NCI-H2171 treated with DMSO at 0.1 percent for 48 hours (cell line): ENCODE measurements at regions not wholly inside any gene's neighbourhood (a gene's known extent, or its start where the extent isn't known, plus 50 kb on each side); places are given as distances from the start of the nearest gene placed in this dataset.

Experiments
- DNase-seq: peaks from one replicate; lab custom pipeline; 2025; lab: John Stamatoyannopoulos, UW

DNA sequence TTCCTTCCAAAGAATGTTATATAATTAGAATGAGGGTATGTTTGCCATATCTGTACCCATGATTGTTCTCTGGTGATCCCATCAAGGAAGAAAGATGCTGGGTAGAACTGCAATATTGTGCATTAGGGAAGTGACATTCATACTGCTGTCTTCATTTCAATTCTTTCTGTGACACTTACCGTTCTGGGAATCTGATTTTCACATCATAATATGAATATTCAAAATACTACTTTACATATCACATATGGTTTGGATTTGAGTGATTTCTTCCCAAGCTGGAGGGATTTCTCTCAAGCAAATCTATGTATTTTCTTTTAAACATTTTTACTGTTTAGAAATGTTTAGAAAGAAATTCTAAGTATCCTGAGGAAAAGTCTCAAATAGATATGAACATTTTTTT, 168.4 kb upstream of the DDX18 start:
- no peak for DNase-seq

DNA sequence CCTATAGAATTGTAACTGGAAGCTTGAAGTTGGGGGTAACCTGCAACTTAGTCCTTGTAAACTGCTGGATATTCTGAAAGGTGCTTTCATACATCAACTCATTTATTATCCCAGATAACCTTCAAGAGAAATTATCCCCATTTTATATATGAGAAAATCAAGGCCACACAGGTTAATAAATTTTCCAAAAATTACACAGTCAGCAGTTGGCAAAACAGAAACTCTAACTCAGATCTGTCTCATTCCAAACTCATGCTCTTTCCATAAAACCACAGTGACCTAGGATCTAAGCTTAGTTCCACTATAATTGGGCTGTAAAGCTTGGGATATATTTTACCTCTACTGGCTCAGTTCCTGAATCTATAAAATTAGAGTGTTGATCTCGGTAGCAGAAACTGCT, 167.6 kb upstream of the DDX18 start:
- no peak for DNase-seq

- DNase-seq, result no peak
Measured at GRCh38 chr2:117656546-117656945, 157.9 kb upstream of the DDX18 start.

GRCh38 chr2:117661619-117662018, 152.9 kb upstream of the DDX18 start:
- DNase-seq, result no peak

DNA sequence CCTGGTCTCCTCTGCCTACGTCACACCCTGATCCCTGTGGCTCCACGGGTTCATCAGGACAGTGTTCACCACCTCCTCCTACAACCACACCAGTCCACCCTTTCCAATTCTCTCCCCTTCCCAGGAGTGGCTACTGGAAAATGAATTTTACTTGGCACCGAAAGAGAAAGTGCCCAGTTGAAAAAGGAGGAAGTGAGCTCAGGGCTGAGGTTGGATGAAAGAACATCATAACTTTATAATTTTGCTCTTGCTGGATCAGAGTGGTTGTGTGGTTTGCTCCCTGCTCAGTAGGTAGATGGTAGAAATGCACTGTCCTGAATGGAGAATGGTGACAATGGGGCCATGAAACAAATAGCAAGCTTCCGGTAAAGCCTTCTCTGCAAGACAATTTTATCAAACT, 140.3 kb upstream of the DDX18 start:
- DNase-seq, result no peak

DNA sequence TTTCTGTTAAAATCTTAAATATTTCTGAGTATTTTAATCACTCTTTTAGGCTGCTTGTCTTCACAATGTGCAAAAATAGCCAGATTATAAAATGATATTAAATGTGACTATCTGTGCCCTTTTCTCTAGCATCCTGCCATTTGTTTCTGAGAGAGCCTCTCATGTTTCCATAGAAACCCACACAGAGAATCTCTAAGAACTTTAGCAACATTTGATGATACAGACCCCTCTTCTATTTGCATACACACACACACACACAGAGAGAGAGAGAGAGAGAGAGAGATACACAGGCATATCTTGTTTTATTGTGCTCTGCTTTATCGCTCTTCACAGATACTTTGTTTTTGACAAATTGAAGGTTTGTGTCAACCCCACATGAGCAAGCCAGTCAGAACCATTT, 134.5 kb upstream of the DDX18 start:
- DNase-seq, result no peak

DNA sequence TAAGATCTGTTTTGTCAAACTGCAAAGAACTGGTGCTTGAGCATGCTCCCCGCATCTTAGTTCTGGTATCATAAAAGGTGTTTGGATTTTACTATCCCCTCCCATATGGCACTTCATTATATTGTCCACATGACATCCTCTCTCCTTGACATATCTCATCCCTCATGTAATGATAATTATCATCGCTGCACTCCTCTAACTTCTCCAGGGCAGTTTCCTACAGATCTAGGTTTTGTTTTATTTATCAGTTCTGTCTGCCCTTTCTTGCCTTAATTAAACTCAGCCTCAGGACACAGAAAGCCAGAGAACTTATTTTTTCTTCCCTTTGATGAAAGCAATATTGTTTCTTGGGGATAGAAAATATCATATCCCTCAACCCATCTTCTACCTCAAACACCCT, 129.6 kb upstream of the DDX18 start:
- no peak for DNase-seq

- no peak for DNase-seq
Measured at GRCh38 chr2:117686699-117687098, 127.8 kb upstream of the DDX18 start.

DNA sequence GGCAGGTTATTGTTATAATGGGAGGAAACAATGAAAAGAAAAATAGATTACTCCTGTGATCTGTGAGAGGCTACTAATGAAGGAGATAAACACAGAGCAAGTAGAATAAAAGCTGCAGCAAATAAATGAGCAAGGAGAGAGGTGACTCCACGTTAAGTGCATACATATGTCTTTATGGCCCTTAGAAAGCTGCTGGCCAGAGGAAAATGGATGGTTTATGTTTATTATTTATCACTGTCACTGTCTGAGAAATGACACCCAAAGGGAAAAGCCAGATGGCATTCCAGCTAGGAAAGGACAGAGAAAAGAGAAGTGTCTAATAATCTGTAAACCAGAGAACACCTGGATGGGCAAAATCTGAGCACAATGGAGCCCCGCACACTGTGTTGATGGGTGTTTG, 122.9 kb upstream of the DDX18 start:
- no peak for DNase-seq

DNA sequence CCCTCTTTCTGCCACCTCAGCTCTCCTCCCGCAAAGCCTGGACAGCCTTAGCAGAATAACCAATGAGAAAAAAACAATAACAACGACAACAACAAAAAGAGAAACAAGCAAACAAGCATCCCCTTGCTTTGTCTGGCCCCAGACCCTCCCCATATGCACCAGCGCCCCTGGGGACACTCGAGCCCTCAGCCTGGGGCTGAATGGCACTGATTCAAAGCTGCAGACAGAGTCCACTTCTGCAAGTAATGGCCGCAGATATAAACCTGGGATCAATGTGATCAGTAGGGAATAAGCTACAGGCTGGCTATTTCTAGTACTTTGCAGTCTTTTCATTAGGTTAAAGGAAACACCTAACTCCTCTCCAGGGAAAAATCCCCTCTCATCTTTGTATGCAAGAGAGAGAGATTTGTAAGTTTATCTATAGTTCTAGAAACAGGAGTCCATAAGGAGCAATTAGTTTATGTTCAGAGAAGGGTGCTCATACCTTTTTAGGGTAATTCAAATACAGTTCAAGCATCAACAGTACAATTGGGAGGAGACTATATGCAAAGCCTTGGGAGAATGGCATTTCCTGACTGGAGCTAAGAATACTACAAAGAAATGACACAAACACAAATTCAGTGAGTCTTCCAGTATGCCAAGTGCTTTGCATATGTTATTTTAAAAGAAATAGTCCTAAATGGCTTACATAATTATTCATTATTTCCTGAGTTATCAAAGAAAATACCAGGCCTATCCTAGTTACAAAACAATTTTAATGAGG, 122.3 kb upstream of the DDX18 start:
- no peak for DNase-seq

- no peak for DNase-seq
Measured at GRCh38 chr2:117693154-117693553, 121.3 kb upstream of the DDX18 start.

- DNase-seq, result no peak
Measured at GRCh38 chr2:117693651-117694050, 120.8 kb upstream of the DDX18 start.

DNA sequence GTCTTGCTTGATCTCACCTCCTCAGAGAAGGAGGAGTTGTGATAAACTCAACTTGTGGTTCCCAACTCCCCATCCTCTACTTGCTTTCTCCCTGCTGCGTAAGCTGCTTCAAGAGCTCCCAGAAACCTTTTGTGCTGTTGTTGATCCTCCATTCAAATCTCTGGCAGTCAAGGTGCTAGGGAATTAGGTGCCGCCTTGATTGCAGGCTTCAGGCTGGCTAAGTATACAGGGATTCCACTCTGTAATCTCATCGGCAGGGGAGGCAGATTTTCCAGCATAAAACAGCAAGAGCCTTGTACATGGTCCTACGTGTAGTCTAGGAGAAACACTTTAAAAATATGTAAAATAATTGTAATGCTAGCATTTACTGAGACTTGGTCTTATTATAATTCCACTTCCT, 116.2 kb upstream of the DDX18 start:
- DNase-seq, result no peak

DNA sequence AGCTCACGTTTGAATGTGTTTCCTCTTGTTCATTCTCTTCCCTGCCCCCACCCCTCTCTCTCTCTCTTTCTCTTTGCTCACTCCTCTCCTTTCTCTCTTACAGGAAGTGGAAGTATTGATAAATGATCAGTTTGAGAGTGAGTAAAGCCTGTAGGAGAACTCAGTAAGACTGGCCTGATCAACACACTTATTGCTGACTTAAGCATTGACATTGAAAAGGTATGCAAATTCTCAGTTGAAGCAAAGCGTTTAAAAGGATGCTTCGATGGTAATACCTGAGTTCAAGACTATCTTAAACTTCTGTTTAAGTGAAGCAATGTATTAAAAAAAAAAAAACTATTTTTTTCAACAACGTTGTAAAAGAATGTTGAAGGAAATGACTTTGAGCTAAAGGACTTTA, 115.7 kb upstream of the DDX18 start:
- DNase-seq, result no peak

GRCh38 chr2:117700471-117700870, 114.0 kb upstream of the DDX18 start:
- DNase-seq, result no peak

DNA sequence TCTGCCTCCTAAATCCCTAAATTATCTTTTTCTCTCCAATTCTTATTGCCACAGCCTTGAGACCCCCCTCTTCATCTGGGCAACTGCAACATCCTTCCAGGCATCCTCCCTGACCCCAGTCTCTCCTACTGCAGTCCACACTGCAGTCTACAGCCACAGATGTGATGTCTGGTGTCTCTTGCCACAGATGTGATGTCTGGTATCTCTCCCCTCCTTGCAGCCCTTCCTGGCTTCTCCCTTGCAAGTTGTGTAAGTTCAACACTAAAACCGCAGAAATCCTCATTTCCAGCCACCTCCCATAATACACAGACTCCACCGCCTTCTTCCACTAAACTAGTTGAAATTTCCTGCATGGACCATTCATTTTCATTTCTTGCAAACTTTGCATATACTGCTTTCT, 113.1 kb upstream of the DDX18 start:
- DNase-seq, result no peak

DNA sequence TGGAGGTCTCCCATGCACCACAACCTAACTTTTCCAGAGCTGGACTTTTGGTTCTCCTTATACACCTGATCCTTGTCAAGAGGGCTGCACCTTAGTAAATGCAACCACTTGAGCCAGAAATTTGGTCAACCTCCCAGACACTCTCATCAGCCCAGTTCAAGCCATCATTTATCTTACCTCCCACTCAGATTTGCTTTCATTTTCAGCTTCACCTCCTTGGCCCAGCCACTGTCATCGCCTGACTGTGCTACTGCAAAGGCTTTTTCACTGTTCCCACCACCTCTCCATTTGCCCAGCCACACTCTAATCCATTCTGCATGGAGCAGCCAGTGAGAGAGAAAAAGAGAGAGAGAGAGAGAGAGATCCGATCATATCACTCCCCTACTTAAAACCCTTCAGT, 112.4 kb upstream of the DDX18 start:
- no peak for DNase-seq

DNA sequence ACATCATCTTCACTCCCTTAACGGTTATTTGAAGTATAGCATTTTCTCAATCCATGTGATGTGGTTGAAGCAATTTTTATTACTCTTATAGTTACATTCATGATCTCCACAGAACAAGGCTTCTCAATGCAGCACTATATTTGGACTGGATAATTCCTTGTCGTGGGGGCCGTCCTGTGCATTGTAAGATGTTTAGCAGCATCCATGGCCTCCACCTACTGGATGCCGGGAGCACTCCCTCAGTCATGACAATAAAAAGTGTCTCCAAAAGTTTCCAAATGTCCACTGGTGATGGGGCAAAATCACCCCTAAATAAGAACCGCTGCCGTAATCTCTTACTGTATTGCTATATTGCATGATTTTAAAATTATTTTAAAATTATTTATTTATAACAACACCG, 110.6 kb upstream of the DDX18 start:
- DNase-seq, result no peak

DNA sequence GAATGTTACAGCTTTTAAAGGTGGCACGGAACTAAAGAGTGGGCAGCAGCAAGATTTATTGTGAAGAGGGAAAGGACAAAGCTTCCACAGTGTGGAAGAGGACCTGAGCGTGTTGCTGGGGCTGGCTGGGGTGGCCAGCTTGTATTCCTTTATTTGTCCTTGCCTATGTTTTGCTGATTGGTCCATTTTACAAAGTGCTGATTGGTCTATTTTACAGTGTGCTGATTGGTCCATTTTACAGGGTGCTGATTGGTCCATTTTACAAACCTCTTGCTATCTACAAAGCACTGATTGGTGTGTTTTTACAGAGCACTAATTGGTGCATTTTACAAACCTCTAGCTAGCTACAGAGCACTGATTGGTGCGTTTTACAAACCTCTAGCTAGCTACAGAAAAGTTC, 109.7 kb upstream of the DDX18 start:
- DNase-seq, result no peak

DNA sequence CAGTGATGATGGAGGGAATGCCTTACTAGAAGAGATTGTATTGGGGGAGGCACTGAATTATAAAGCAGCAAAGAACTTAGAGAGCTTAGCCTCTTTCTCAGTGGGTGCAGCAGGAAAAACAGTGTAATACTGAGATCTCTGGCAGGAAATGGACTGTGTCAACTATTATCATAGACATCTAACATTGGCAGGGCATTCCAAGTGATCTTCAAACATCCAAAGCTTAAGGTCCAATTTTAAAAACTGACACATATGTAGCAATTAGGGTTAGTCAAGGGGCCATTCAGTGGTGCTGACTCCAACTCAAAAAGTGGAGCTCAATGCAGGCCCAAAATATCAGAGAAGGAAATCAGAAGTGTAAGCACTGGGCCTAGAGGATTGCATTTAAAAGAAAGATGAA, 106.6 kb upstream of the DDX18 start:
- DNase-seq, result no peak

DNA sequence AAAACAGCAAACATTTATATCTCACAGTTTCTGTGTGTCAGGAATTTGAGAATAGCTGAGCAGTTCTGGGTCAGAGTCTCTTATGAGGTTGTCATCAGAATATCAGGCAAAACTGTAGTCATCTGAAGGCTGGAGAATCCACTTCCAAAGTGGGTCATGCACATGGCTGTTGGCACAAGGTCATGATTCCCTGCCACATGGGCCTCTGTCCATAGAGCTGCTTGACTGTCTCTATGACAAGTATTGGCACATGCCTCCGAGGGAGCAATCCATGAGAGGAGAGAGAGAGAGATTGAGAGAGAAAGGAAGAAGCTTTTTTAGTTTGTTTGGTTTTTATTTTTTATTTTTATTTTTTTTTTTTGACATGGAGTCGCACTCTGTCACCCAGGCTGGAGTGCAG, 101.8 kb upstream of the DDX18 start:
- DNase-seq, result no peak

- no peak for DNase-seq
Measured at GRCh38 chr2:117714110-117714509, 100.4 kb upstream of the DDX18 start.

DNA sequence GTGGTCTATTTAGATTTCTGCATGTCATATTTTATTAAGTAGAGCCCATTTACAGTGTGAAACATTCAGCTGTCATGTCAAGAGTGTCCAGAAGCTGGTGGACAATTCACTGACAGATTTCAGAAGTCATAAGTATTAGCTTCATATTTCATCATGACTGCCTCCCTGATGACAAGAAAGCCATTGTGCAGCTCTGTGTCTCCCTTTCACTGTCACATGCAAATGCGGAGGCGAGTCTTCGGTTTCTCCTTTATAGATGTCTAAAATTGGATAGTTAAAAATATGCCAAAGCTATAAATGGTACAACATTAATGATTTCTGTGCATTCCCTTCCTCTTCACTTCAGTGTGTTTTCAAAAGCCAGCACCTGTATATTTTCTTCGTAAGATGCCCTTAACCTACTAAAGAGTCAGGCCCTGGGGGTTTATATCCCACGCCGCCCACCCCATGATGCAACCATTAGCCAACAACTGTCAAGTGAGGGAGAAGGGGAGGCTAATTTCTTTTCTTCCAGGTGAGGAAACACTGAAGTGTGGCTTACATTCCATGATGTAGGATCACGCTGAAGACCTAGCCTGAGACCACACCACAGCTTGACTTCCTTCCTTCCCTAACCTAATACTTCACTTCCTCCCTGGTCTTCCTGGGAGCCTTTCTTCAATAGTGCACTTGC, 99.6 kb upstream of the DDX18 start:
- DNase-seq, result no peak

DNA sequence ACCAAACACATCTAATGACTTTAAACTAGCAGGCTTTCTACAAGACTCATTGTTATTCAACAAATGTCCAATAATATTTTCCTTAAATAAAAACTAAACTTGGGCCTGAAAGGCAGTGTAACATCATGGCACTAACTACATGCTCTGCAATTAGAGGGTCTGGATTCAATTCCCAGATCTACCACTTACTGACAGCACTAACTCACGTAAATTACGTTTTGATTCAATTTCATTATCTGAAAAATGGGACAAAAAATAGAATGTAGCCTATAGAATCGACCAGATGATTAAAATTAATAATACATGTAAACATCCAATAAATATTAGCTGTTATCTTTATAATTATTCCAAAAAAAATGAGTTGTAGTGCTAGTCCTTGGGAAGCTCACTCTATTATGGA, 98.0 kb upstream of the DDX18 start:
- no peak for DNase-seq
